ENCODE measurements at regions not wholly inside any gene's neighbourhood (a gene's known extent, or its start where the extent isn't known, plus 50 kb on each side); places are given as distances from the start of the nearest gene placed in this dataset.

DNA sequence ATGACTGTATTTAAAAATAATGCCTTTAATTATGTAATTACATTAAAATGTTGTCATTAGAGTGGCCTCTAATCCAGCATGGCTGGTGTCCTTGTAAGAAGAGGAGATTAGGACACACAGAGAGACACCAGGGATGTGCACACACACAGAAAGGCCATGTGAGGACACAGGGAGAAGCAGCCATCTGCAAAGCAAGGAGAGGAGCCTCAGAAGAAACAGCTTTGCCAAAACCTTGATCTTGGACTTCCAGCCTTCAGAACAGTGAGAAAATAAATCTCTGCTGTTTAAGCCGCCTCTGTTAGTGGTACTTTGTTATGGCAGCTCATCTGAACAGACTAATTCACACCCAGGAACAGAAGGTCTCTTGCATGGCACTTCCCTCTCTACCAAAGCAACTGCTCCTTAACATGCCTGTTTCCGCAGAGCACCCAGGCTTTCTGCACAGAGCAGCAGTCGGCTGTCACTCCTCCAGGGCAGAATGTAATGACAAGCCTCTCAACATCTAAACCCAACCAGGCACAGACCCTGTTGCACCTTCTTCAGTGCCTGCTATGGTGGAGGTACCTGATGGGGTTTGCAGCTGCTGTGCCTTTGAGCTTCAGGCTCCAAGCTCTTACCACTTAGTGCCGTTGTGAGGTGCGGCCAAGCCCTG is 377.7 kb downstream of the TDRD15 start:
- Histone ChIP-seq H3K27ac (no peak overlapping the region), H3K36me3 (no peaks in the 10 kb centered on the region), H3K4me3 (no peak overlapping the region), H3K27me3 (no peaks in the 10 kb centered on the region), H3K9me3 (no peaks in the 10 kb centered on the region), H3K4me1 (no peaks in the 10 kb centered on the region)
- intact Hi-C loops (cut with DNase I; ENCODE audit: low total_unique reads): no loop called here
- DNase-seq: peak in 1 of 2 donors; percentile 2
- WGBS, 5 donors: 71 to 78% (median 73%) methylated on average over 5 of the region's 5 CpGs
- TF ChIP-seq POLR2AphosphoS5 (IDR thresholded peaks at IDR 0.05) (no peak), EP300 (IDR thresholded peaks at IDR 0.05) (no peak), POLR2A (IDR thresholded peaks at IDR 0.05) (no peak)
- TF ChIP-seq, protein P1, sequence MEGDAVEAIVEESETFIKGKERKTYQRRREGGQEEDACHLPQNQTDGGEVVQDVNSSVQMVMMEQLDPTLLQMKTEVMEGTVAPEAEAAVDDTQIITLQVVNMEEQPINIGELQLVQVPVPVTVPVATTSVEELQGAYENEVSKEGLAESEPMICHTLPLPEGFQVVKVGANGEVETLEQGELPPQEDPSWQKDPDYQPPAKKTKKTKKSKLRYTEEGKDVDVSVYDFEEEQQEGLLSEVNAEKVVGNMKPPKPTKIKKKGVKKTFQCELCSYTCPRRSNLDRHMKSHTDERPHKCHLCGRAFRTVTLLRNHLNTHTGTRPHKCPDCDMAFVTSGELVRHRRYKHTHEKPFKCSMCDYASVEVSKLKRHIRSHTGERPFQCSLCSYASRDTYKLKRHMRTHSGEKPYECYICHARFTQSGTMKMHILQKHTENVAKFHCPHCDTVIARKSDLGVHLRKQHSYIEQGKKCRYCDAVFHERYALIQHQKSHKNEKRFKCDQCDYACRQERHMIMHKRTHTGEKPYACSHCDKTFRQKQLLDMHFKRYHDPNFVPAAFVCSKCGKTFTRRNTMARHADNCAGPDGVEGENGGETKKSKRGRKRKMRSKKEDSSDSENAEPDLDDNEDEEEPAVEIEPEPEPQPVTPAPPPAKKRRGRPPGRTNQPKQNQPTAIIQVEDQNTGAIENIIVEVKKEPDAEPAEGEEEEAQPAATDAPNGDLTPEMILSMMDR (IDR thresholded peaks at IDR 0.05): no peak

DNA sequence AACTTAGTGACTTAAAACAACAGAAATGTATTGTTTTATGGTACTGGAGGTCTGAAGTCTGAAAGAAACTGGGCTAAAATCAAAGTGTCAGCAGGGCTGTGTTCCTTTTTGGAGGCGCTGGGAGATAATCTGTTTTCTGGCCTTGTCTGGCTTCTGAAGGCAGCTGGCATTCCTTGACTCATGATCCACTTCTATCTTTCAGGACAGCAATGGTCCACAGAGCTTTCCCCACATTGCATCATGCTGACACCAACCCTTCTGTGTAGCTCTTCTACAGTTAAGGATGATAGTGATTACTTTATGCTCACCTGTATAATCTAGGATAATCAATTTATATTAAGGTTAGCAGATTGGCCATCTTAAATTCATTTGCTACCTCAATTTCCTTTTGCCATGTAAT is 392.1 kb downstream of the TDRD15 start:
- DNase-seq: no peak
- no peaks in the 10 kb centered on the region for H3K4me1 ChIP-seq
- no peak overlapping the region for H3K27ac ChIP-seq
- no peaks in the 10 kb centered on the region for H3K27me3 ChIP-seq
- intact Hi-C loops (cut with DNase I; ENCODE audit: low total_unique reads): no loop called here
- WGBS, 5 donors: 67 to 85% (median 83%) methylated on average over 1 of the region's 1 CpG
- no peaks in the 10 kb centered on the region for H3K36me3 ChIP-seq
- TF ChIP-seq EP300 (IDR thresholded peaks at IDR 0.05): no peak
- TF ChIP-seq, protein P1 (IDR thresholded peaks at IDR 0.05): no peak
- no peak for TF ChIP-seq POLR2A (IDR thresholded peaks at IDR 0.05)
- TF ChIP-seq POLR2AphosphoS5 (IDR thresholded peaks at IDR 0.05): no peak
- no peaks in the 10 kb centered on the region for H3K9me3 ChIP-seq
- H3K4me3 ChIP-seq: no peak overlapping the region

DNA sequence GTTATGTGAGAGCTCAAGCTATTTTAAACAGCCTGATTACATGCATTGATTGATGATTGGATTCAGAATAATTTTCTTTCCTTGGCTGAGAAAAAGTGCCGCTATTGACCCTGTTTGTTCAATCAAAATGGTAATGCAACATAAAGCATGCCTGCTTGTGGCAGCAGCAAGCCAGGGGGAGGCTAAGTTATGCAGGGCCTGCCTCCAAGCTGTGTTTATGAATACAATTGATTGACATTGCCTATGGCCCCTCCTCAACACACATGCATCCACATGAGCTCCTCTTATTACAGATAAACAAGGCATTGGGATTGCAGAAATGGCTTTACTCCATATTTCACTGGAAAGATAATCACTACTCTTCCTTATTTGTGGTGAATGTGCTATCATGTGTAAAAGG is 395.6 kb downstream of the TDRD15 start:
- H3K4me3 ChIP-seq: no peak overlapping the region
- peak in 1 of 2 donors; percentile 8 for DNase-seq
- H3K36me3 ChIP-seq: no peaks in the 10 kb centered on the region
- H3K9me3 ChIP-seq: no peaks in the 10 kb centered on the region
- intact Hi-C loops (cut with DNase I; ENCODE audit: low total_unique reads): no loop called here
- H3K27ac ChIP-seq: no peak overlapping the region
- WGBS, 5 donors: 70 to 96% (median 85%) methylated on average over 1 of the region's 1 CpG
- no peaks in the 10 kb centered on the region for H3K27me3 ChIP-seq
- no peaks in the 10 kb centered on the region for H3K4me1 ChIP-seq
- TF ChIP-seq POLR2A (IDR thresholded peaks at IDR 0.05) (no peak), POLR2AphosphoS5 (IDR thresholded peaks at IDR 0.05) (no peak), EP300 (IDR thresholded peaks at IDR 0.05) (no peak)
- TF ChIP-seq, protein P1 (IDR thresholded peaks at IDR 0.05): no peak

DNA sequence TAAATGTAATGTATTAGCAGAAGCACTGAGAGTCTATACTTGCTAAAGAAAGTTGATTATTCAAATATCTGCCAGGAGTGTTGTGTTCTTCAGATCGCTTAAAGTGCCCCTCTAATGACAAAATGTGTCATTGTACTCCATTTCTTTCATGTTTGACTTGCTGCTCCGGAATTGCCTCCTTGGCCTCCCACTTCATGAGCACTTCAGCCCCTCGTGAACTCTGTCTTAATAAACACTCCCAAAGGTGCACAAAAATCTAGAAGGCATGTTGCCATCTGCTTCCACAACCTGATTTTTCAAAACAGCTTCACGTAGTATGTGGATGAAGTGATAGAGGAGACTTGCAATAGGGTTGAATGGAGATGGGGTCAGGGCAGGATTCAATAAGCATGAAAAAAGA is 396.1 kb downstream of the TDRD15 start:
- intact Hi-C loops (cut with DNase I; ENCODE audit: low total_unique reads): no loop called here
- Histone ChIP-seq H3K4me3 (no peak overlapping the region), H3K27me3 (no peaks in the 10 kb centered on the region), H3K36me3 (no peaks in the 10 kb centered on the region), H3K9me3 (peaks cover 0 to 1% (median 0%) of the 10 kb centered on the region in 4 donors), H3K27ac (no peak overlapping the region), H3K4me1 (no peaks in the 10 kb centered on the region)
- DNase-seq: no peak
- WGBS, 5 donors: 69 to 78% (median 74%) methylated on average over 4 of the region's 4 CpGs
- TF ChIP-seq EP300 (IDR thresholded peaks at IDR 0.05) (no peak), POLR2A (IDR thresholded peaks at IDR 0.05) (no peak), POLR2AphosphoS5 (IDR thresholded peaks at IDR 0.05) (no peak)
- TF ChIP-seq, protein P1 (IDR thresholded peaks at IDR 0.05): no peak
